Suppressor macrophage (primary cell): ENCODE measurements at regions not wholly inside any gene's neighbourhood (a gene's known extent, or its start where the extent isn't known, plus 50 kb on each side); places are given as distances from the start of the nearest gene placed in this dataset.
"Not testable (repeated sequence)": the region's sequence is repeated elsewhere in the genome, so short reads cannot be mapped to it uniquely, and the experiment has no call there.

ENCODE experiments used
- DNase-seq, 4 experiments: peaks; one replicate each; pipeline ENCODE4 v3.0.0-alpha.2; 2020 to 2022

DNA sequence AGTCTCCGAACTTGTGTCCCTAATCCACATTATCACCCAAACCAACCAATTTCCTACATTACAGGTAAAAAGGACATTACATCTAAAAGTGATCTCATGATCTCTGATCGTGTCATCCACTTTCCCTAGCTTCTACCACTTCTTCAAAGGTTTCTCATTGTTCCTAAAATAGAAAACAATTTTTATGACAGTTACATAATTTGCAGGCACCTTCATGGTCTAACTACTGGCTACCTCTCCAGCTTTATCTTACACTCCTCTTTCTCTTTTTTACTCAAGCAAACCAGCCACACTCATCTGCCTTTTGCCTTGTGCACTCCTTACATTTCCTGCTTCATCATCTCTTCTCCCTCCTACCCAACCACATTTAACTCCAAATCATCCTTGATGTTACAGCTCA, 886.7 kb upstream of the SORCS1 start:
- DNase-seq = no peak

DNA sequence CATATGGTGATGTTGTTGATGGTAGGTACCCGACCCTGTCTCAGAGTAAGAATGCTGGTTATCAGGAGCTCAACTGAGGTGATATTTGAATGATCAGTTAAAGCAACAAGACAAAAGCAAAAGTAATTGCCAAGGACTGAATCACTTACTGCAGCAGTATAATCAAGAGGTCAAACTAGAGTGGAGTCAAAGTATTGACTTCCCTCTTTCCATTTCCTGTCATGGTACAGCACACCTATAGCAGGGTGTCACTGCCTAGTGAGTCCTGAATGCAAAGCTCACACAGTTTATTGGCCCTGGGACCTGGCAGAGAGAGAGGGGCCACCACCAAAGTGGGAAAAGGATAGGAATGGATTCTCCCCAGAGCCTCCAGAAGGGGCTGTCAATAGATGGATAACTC, 886.1 kb upstream of the SORCS1 start:
- no peak for DNase-seq

DNA sequence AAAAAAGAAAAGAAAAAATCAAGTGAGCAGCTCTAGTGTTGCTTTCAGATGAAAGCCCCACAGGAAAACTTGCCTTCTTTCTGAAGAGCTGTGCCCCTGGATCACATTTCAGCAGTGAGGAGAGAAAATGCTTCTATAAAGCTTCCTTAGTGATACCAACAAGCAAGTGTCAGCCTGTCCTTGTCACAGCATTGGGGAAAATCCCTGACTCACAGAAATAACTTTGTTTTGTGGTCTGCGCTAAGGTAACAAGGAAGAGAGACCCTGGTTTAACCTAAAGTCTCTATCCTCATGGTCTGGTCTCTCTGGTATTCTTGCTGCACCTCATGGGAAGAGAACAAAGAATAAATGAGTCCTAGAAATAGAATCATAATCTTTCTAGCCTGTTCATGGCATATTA, 885.2 kb upstream of the SORCS1 start:
- no peak for DNase-seq

DNA sequence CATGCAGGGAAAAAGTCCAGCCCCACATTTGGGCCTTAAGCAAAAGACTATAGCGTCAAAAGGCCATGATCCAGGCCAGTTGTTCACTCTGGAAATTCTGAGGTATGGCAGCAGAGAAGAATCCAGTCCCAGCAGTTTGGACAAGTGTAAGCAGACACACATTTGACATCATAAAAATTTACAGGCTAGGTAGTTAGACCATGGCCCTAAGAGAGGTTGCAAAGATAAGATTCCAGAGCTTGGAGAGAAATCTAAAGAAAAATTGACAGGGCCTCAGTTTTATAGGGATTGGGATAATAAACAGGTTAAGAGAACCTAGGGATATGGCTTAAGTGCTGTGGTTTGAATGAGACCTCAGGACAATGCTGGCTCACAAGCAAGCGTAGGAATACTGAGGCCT, 884.4 kb upstream of the SORCS1 start:
- no peak for DNase-seq

DNA sequence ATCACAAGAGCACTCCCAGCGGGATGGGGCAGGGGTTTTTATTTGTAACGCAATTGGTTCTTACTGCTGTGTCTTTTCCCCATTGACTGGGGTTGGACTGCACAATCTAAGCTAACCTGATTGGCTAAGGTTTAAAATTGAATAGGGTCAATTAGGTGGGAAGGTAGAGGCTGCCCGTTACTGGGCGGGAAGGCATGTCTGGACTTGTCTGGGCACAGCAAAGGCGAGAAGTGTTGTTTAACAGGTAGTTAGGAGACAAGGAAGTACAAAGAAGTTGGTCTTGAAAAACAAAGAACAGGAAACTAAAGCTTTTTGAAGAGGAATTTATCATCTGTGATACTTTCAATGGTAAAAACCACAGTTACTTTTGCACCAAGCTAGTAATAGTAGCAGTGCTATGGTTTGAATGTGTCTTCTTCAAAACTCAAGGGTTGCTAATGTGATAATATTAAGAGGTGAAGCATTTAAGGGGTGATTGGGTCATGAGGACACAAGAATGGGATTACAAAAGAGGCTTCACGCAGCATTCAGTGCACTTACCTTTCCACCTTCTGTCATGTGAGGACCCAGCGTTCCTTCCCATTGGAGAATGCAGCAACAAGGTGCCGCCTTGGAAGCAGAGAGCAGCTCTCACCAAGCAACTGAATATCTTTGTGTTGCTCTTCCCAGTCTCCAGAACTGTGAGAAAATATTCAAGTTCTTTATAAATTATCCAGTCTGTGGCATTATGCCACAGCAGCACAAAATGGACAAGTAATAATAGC, 875.5 kb upstream of the SORCS1 start:
- no peak for DNase-seq

DNA sequence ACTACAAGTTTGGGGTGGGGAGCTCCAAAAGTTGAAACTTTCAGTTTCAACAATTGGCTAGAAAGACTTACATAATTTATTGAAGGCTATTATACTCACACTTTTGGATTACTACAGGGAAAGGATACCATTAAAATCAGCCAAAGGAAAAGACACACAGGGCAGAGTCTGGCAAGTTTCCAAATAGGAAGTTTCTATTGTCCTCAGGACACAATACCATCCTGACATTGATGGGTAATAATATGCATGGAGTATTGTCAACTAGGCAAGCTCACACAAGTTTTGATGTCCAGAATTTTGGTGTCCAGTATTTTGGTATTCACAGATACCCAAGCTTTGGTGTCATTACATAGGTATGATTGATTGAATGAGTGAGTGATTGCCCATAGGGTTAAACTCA, 872.6 kb upstream of the SORCS1 start:
- no peak for DNase-seq

DNA sequence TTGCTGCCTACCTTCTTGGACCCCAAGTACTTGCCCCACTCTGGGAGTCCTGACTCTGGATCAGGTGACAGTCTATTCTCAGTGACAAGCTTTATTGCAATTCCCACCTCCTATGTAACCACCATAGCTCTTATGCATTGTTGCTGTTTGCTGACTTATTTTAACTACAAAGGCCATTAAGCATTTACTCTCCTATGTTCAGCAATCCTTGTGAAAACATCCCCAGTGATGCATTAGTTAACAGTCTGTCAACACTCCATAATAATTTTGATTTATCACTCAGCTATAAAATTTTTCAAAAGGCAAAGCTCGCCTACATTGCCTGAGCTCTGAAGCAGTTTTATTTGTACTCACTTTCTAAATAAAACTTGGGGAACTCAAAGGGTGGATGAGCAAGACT, 871.8 kb upstream of the SORCS1 start:
- no peak for DNase-seq

DNA sequence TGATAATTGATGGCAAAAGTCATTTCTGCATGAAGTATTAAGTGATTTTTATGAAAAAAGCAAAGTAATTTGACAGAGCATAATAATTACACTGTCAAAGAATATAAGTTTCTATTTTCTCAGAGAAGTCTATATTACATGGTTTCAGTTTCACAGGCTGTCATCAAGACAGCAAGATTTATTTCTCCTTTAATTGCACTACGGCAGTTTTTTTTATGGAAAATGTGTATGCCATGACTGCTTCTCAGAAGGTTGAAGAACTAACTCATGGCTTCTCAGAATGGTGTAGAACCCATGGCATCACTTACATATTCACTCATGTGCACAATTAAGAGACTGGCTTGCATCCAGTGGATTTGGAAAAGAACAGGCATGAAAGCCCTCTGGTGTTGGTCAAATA, 870.3 kb upstream of the SORCS1 start:
- DNase-seq = no peak

DNA sequence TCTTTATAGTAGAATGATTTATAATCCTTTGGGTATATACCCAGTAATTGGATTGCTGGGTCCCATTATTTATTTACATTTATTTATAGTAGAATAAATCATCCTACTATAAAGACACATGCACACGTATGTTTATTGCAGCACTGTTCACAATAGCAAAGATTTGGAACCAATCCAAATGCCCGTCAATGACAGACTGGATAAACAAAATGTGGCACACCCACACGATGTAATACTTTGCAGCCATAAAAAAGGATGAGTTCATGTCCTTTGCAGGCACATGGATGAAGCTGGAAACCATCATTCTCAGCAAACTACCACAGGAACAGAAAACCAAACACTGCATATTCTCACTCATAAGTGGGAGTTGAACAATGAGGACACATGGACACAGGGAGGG, 869.0 kb upstream of the SORCS1 start:
- not testable (repeated sequence) for DNase-seq

DNA sequence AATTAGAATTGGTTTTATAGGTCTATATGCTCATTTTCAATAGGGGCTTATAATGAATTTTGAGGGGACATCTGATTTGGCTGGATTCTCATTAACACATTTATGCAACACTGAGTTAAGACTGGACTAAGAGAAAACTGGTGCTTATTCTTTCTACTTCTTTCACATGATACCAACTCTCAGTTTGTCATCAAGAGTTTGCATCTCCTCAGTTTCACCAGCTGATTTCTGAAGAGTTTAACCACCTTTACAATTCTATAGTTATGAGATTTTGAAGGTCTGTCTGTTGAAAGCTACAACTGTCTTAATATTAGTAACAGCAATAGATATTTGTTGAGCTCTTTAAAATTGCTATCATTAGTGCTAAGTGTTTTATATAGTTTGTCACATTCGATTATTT, 867.0 kb upstream of the SORCS1 start:
- no peak for DNase-seq

DNA sequence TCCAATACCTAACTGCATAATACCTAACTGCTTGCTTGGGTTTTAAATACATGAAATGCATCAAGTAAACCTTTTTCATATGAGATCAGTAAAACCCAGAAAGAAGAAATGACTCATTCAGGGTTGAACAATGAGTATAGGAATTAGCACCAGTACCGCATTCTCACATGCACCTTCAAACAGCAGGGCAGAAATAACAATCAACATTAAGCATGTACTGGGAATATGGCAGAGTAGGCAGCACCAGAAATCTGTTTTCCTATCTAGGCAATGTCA, 850.3 kb upstream of the SORCS1 start:
- no peak for DNase-seq

DNA sequence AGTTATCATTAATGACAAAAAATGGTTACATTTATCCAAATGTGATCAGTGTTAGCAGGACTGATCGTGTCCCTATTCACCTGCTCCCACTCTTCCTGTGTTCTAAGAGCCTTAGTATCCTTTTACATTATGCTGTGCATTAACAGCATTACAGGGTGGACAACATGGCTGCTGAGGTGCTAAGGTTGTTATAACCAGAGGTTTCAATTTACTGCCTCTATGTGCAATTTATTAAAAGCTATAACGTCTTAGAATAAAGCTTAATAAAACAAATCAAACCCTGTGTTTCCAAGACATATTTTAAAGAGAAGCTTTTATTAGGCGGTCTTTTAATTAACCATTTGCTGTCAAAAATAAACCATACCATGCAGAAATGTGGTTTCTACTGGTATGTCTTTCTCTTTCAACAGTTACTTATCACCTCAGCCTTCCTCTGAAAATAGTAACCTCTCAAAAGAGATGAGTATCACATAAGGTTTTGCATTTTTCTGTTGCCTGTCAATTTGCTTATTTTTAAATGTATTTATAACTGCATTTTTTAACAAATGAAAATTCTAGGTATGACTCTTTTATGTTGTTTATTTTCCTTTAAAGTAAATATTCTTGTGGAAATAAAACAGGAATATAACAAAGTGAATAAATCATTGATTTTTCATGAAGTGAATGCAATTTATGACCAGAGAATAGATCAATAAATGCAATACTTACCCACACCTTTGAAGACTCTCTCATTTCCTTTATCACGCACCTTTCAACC, 849.8 kb upstream of the SORCS1 start:
- no peak for DNase-seq

DNA sequence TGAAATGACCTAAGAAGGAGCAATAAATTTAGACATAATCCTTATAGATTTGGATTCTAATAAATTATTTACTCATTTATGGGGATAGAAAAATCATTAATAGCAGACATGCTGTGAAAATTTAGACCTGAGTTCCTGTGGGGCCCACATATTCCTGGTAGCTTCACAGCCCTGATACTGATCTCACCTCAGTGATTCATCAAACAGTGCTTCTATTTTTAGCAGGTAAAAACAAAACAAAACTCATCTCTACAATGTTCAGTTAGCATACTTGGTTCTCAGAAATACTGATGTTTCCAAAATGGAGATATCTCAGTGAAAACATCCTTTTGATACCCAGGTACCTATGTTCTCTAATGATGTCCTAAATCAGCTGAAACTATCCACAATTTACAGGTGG, 841.1 kb upstream of the SORCS1 start:
- no peak for DNase-seq

DNA sequence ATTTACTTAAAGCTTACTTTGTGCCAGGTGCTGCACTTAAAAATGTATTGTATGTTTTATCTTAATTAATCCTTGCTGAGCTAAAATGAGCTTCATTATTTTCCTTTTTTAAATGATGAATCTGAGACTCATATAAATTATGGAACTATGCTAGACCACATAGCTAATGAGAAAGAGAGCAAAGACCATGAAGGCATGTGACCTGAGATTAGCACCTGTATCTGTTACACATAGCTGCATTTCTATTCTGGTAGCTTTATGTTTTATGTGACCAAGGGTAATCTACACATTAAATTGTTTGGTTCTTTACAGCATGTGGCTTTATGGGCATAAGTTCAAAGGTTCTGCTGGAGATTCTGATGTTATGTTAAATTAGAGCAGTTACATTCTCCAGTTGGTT, 839.1 kb upstream of the SORCS1 start:
- no peak for DNase-seq

DNA sequence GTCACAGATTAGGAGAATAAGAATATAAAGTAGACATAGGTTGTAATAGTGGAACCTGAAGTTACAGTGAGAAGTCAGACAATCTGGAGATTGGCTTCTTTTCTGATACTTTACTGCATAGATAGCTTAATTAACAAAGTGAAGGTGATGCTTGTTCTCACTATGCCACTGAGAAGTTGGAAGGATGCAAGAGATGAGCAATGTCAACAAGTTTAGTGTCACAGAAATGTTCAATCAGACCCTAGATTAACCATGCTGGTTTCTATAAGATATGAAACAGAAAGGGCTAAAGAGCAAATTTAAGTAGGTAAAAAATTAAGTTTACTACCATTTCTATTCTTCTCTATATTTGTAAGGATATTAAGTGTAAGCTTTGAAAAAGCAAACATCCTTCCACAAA, 838.6 kb upstream of the SORCS1 start:
- DNase-seq = no peak

DNA sequence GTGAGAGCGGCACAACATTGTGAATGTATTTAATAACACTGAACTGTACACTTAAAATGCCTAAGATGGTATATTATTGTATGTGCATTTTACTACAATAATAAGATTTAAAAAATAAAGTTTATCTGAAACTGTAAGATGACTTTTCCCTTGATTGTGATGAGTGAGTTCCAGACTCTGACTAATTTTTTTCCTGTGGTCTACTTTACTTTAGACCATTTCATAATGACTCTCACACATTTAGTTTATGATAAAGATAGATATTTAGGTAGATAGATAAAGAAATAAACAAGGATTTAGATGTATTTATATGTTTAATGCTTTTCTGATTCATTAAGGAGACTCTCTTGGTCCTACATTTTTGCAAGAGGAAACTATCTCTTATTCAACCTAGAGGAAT, 835.9 kb upstream of the SORCS1 start:
- no peak for DNase-seq

DNA sequence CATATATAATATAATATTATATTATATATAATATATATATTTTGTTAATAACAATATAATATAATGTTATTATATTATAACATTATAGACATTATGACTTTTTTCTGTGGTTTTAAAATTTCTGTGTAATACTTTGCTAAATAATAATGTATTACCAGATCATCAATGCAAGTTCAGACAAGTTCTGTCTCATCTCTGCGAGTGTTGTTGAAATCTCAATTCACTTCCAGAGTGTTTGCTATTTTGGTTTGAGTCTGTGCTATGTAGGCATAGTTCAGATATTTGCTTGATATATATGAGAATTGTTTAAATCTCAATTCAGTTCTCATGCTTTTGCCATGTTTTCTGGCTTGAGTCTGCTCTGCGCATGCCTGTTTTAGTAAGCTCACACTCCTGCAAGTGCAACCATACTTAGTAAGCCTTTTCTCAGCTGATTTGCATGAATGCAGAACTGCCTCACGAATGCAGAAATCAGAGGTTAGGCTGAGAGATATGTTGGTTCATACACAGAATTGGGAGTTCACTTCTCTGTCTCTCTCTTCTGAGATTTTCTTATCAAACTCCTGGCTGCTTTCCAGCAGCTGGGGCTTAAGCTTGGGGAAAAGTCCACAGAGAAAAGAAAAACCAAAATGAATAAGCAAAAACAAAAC, 830.2 kb upstream of the SORCS1 start:
- no peak for DNase-seq

DNA sequence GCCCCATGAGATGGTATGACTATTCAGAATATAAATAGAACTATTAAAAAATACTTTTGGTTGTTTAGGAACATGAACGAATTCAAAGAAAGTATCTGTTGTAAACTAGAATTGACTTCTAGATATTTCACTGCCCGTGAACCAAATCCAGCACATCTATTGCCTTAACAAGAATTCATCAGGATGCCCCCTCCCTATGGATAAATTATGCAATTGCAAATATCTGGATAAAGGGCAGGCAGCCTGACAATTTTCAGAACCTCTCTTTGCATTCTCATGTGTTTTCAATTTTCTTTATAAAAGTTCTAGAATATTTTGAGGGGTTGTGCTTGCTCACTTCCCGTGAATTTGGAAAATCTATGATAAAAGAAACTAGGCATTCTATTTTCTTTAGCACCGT, 822.1 kb upstream of the SORCS1 start:
- DNase-seq = no peak

DNA sequence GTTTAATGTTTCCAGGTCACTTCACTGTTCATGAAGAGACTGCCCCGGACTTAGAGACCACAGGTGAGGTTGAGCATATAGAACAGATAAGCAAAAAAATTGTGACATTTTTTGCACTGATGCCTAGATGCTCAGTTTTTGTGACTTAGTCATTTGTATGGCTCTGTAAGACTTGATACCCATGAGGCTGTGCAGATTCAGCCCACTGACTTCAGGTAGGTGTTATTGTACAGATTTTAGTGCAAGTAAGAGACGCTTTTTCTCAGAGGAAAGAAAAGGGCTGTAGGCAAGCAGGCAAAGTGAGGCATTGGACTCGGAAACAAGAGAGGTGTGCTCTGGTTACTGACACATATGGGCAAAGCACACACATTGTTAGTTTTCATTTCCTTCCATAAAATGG, 820.1 kb upstream of the SORCS1 start:
- DNase-seq = no peak

DNA sequence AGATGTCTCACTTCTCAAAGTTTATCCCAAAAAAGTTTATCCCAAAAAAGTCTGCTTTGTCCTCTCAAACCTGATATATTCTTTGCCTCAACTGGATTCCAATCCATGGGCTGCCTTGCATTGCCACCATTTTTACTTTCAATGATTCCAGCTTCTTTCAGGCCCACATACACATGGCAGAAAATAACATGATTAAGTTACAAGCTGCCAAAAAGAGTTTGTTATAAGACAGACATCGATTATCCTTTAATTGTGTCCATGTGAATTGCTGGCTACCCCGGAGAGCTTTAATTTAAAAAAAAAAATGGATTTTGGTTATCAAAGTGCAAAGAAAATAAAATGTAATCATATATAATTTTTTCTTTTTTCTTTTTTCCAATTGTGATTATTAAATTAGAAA, 819.6 kb upstream of the SORCS1 start:
- DNase-seq = no peak

DNA sequence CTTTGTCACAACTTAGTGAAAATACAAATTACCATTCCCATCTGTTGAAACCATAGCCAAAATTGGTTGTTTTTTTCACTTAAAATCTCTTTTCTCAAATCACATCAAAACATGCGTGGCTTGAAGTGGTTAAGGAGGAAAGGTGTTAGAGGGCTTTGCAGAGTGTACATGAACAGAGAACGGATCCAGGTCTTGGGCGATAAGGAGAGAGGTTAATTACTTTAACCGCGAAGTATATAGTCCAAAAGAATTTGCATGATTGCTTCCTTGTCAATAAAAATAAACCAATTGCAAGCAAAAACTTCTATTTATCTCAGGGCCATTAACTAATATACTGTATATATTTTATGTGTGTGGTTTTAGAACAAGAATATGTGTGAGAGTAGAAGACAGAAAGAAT, 813.9 kb upstream of the SORCS1 start:
- DNase-seq = no peak

DNA sequence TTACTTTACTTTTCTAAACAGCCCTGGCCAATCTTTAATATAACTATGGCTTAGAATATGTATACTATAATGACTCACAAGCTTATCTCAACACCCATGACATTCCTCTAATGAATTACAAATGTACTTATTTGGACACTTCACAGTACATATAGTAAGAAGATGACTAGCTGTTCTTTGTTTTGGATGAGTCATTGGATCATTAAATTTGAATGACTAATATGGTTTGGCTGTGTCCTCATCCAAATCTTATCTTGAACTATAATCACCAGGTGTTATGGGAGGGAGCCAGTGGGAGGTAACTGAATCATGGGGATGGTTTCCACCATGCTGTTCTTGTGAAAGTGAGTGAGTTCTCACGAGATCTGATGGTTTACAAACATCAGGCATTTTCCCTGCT, 807.5 kb upstream of the SORCS1 start:
- DNase-seq = no peak

DNA sequence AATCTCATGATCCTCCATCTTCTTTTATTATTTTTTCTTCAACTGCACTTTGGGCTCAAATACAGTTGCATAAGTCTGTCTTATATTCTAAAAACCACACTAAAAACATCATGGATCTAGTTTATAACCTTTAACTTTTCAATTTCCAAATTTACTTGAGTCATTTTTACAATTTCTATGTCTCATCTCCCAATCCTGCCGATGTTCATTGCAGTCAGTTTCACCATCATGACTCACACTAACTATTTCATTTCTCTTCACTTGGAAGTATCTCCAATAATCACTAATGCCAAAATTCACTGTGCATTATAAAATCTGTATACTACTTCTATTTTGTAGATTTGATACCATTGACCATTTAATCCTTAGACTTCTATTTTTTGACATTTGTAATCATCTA, 806.9 kb upstream of the SORCS1 start:
- DNase-seq = no peak

DNA sequence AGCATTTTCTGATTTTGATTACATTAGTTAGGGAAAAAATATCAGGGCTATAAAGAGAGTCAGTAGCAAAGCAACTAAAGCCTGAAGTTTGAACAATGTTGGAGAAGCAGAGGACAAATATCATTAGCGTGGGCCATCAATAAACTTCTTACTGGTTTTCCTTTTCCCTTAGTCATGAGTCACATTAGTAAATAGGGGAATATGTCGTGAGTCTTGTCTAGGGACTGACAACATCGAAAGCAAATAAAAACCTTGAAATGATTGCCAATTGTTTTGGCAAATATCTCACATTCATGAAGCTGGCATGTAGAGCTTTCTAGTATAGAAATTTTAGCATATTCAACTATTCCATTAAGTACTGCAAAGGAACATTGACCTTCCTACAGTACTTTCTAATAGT, 806.0 kb upstream of the SORCS1 start:
- no peak for DNase-seq
